ENCODE measurements at regions not wholly inside any gene's neighbourhood (a gene's known extent, or its start where the extent isn't known, plus 50 kb on each side); places are given as distances from the start of the nearest gene placed in this dataset.
"Not testable (repeated sequence)": the region's sequence is repeated elsewhere in the genome, so short reads cannot be mapped to it uniquely, and the experiment has no call there.

GRCh38 chr5:105878402-105878801 is 1792.3 kb downstream of the EFNA5 start:
- H3K36me3 ChIP-seq (ENCODE audit: control insufficient read depth, insufficient read depth, low read length) = no peaks in the 10 kb centered on the region
- no peaks in the 10 kb centered on the region for H3K27me3 ChIP-seq (ENCODE audit: control insufficient read depth, insufficient read depth, low read length)
- no peak overlapping the region for H3K9ac ChIP-seq (ENCODE audit: low read length)
- H3K4me3 ChIP-seq (ENCODE audit: low read depth, low read length) = no peak overlapping the region
- H3K4me1 ChIP-seq (ENCODE audit: control insufficient read depth, insufficient read depth, low read length) = no peaks in the 10 kb centered on the region
- no peaks in the 10 kb centered on the region for H3K9me3 ChIP-seq (ENCODE audit: control insufficient read depth, insufficient read depth, low read depth, low read length)
- no peak overlapping the region for H3K27ac ChIP-seq (ENCODE audit: low read depth, low read length)

- Histone ChIP-seq H3K4me1 (ENCODE audit: control insufficient read depth, insufficient read depth, low read length) (no peaks in the 10 kb centered on the region), H3K9ac (ENCODE audit: low read length) (no peak overlapping the region), H3K27me3 (ENCODE audit: control insufficient read depth, insufficient read depth, low read length) (no peaks in the 10 kb centered on the region), H3K9me3 (ENCODE audit: control insufficient read depth, insufficient read depth, low read depth, low read length) (no peaks in the 10 kb centered on the region), H3K27ac (ENCODE audit: low read depth, low read length) (no peak overlapping the region), H3K36me3 (ENCODE audit: control insufficient read depth, insufficient read depth, low read length) (no peaks in the 10 kb centered on the region), H3K4me3 (ENCODE audit: low read depth, low read length) (no peak overlapping the region)
These were observed 1793.1 kb downstream of the EFNA5 start for GRCh38 chr5:105877592-105877991.

GRCh38 chr5:105874316-105874715 is 1796.4 kb downstream of the EFNA5 start:
- Histone ChIP-seq H3K9me3 (ENCODE audit: control insufficient read depth, insufficient read depth, low read depth, low read length) (no peaks in the 10 kb centered on the region), H3K4me1 (ENCODE audit: control insufficient read depth, insufficient read depth, low read length) (no peaks in the 10 kb centered on the region), H3K27me3 (ENCODE audit: control insufficient read depth, insufficient read depth, low read length) (no peaks in the 10 kb centered on the region), H3K36me3 (ENCODE audit: control insufficient read depth, insufficient read depth, low read length) (no peaks in the 10 kb centered on the region), H3K4me3 (ENCODE audit: low read depth, low read length) (no peak overlapping the region), H3K27ac (ENCODE audit: low read depth, low read length) (no peak overlapping the region), H3K9ac (ENCODE audit: low read length) (no peak overlapping the region)

GRCh38 chr5:105872569-105873270 is 1798.0 kb downstream of the EFNA5 start:
- no peaks in the 10 kb centered on the region for H3K9me3 ChIP-seq (ENCODE audit: control insufficient read depth, insufficient read depth, low read depth, low read length)
- H3K27ac ChIP-seq (ENCODE audit: low read depth, low read length) = no peak overlapping the region
- H3K27me3 ChIP-seq (ENCODE audit: control insufficient read depth, insufficient read depth, low read length) = no peaks in the 10 kb centered on the region
- H3K36me3 ChIP-seq (ENCODE audit: control insufficient read depth, insufficient read depth, low read length) = no peaks in the 10 kb centered on the region
- no peaks in the 10 kb centered on the region for H3K4me1 ChIP-seq (ENCODE audit: control insufficient read depth, insufficient read depth, low read length)
- no peak overlapping the region for H3K9ac ChIP-seq (ENCODE audit: low read length)
- no peak overlapping the region for H3K4me3 ChIP-seq (ENCODE audit: low read depth, low read length)

GRCh38 chr5:105868038-105868780 is 1802.5 kb downstream of the EFNA5 start:
- no peak overlapping the region for H3K4me3 ChIP-seq (ENCODE audit: low read depth, low read length)
- H3K36me3 ChIP-seq (ENCODE audit: control insufficient read depth, insufficient read depth, low read length) = no peaks in the 10 kb centered on the region
- no peaks in the 10 kb centered on the region for H3K4me1 ChIP-seq (ENCODE audit: control insufficient read depth, insufficient read depth, low read length)
- no peak overlapping the region for H3K27ac ChIP-seq (ENCODE audit: low read depth, low read length)
- no peaks in the 10 kb centered on the region for H3K27me3 ChIP-seq (ENCODE audit: control insufficient read depth, insufficient read depth, low read length)
- H3K9ac ChIP-seq (ENCODE audit: low read length) = no peak overlapping the region
- H3K9me3 ChIP-seq (ENCODE audit: control insufficient read depth, insufficient read depth, low read depth, low read length) = no peaks in the 10 kb centered on the region; the same call in 1 of the 2 replicates

- Histone ChIP-seq H3K4me1 (ENCODE audit: control insufficient read depth, insufficient read depth, low read length) (no peaks in the 10 kb centered on the region), H3K9me3 (ENCODE audit: control insufficient read depth, insufficient read depth, low read depth, low read length) (no peaks in the 10 kb centered on the region; the same call in 1 of the 2 replicates), H3K36me3 (ENCODE audit: control insufficient read depth, insufficient read depth, low read length) (no peaks in the 10 kb centered on the region), H3K9ac (ENCODE audit: low read length) (no peak overlapping the region), H3K27me3 (ENCODE audit: control insufficient read depth, insufficient read depth, low read length) (no peaks in the 10 kb centered on the region), H3K27ac (ENCODE audit: low read depth, low read length) (no peak overlapping the region), H3K4me3 (ENCODE audit: low read depth, low read length) (no peak overlapping the region)
These were observed 1804.9 kb downstream of the EFNA5 start for GRCh38 chr5:105865834-105866233.

- H3K36me3 ChIP-seq (ENCODE audit: control insufficient read depth, insufficient read depth, low read length); H3K9me3 ChIP-seq (ENCODE audit: control insufficient read depth, insufficient read depth, low read depth, low read length); H3K9ac ChIP-seq (ENCODE audit: low read length); H3K27ac ChIP-seq (ENCODE audit: low read depth, low read length); H3K4me1 ChIP-seq (ENCODE audit: control insufficient read depth, insufficient read depth, low read length); H3K27me3 ChIP-seq (ENCODE audit: control insufficient read depth, insufficient read depth, low read length); H3K4me3 ChIP-seq (ENCODE audit: low read depth, low read length): not testable (repeated sequence)
These were observed 1811.4 kb downstream of the EFNA5 start for GRCh38 chr5:105859350-105859749.

GRCh38 chr5:105849701-105850100 is 1821.0 kb downstream of the EFNA5 start:
- Histone ChIP-seq H3K27me3 (ENCODE audit: control insufficient read depth, insufficient read depth, low read length) (no peaks in the 10 kb centered on the region), H3K27ac (ENCODE audit: low read depth, low read length) (no peak overlapping the region), H3K9me3 (ENCODE audit: control insufficient read depth, insufficient read depth, low read depth, low read length) (no peaks in the 10 kb centered on the region), H3K9ac (ENCODE audit: low read length) (no peak overlapping the region), H3K4me3 (ENCODE audit: low read depth, low read length) (no peak overlapping the region), H3K4me1 (ENCODE audit: control insufficient read depth, insufficient read depth, low read length) (no peaks in the 10 kb centered on the region), H3K36me3 (ENCODE audit: control insufficient read depth, insufficient read depth, low read length) (no peaks in the 10 kb centered on the region)

GRCh38 chr5:105840800-105841199 is 1829.9 kb downstream of the EFNA5 start:
- Histone ChIP-seq H3K4me1 (ENCODE audit: control insufficient read depth, insufficient read depth, low read length) (no peaks in the 10 kb centered on the region), H3K9ac (ENCODE audit: low read length) (no peak overlapping the region), H3K27ac (ENCODE audit: low read depth, low read length) (no peak overlapping the region), H3K27me3 (ENCODE audit: control insufficient read depth, insufficient read depth, low read length) (no peaks in the 10 kb centered on the region), H3K36me3 (ENCODE audit: control insufficient read depth, insufficient read depth, low read length) (no peaks in the 10 kb centered on the region), H3K4me3 (ENCODE audit: low read depth, low read length) (no peak overlapping the region), H3K9me3 (ENCODE audit: control insufficient read depth, insufficient read depth, low read depth, low read length) (no peaks in the 10 kb centered on the region)

- H3K36me3 ChIP-seq (ENCODE audit: control insufficient read depth, insufficient read depth, low read length) = no peaks in the 10 kb centered on the region
- H3K4me3 ChIP-seq (ENCODE audit: low read depth, low read length) = no peak overlapping the region
- H3K4me1 ChIP-seq (ENCODE audit: control insufficient read depth, insufficient read depth, low read length) = no peaks in the 10 kb centered on the region
- no peak overlapping the region for H3K9ac ChIP-seq (ENCODE audit: low read length)
- H3K9me3 ChIP-seq (ENCODE audit: control insufficient read depth, insufficient read depth, low read depth, low read length) = no peaks in the 10 kb centered on the region
- no peaks in the 10 kb centered on the region for H3K27me3 ChIP-seq (ENCODE audit: control insufficient read depth, insufficient read depth, low read length)
- no peak overlapping the region for H3K27ac ChIP-seq (ENCODE audit: low read depth, low read length)
These were observed 1833.8 kb downstream of the EFNA5 start for GRCh38 chr5:105836887-105837286.

- Histone ChIP-seq H3K9ac (ENCODE audit: low read length) (no peak overlapping the region), H3K9me3 (ENCODE audit: control insufficient read depth, insufficient read depth, low read depth, low read length) (no peaks in the 10 kb centered on the region), H3K4me1 (ENCODE audit: control insufficient read depth, insufficient read depth, low read length) (no peaks in the 10 kb centered on the region), H3K27ac (ENCODE audit: low read depth, low read length) (no peak overlapping the region), H3K36me3 (ENCODE audit: control insufficient read depth, insufficient read depth, low read length) (no peaks in the 10 kb centered on the region), H3K27me3 (ENCODE audit: control insufficient read depth, insufficient read depth, low read length) (no peaks in the 10 kb centered on the region), H3K4me3 (ENCODE audit: low read depth, low read length) (no peak overlapping the region)
These were observed 1834.5 kb downstream of the EFNA5 start for GRCh38 chr5:105836268-105836667.

Measured in HUES6 (cell line).